IMR-90 (cell line): ENCODE measurements at regions not wholly inside any gene's neighbourhood (a gene's known extent, or its start where the extent isn't known, plus 50 kb on each side); places are given as distances from the start of the nearest gene placed in this dataset.

Experiments
- ATAC-seq: fragments of 200-7000 bp; cut with Tn5 transposase; 2 replicates; pipeline ENCODE4 v1.9.1; 2020; ENCODE audit warnings: low read depth, mild to moderate bottlenecking, moderate library complexity
- BruUV-seq: library from RNA; stranded (reverse); fragments of 400-500 nt; replicated peaks from 2 replicates; lab custom pipeline; 2021; lab: Mats Ljungman, UMichigan
- CTCF ChIA-PET: fragments of 300-600 bp; formaldehyde crosslinking; extraction: SDS; loops from one replicate; lab custom pipeline; 2021; ENCODE audit warnings: antibody characterized with exemption; lab: Yijun Ruan, JAX
- POLR2A ChIA-PET: fragments of 300-600 bp; sonication (Branson Sonifier 250); formaldehyde crosslinking; loops from one replicate; lab custom pipeline; 2022; ENCODE audit warnings: antibody characterized with exemption; ENCODE audit not compliant: unreplicated experiment; lab: Charles Lee
- DNase-seq: peaks from one replicate; pipeline ENCODE4 v3.0.0; 2013
- H2AFZ ChIP-seq: replicated peaks from 2 replicates; pipeline ENCODE3; 2013; ENCODE audit warnings: low read length, mild to moderate bottlenecking; ENCODE audit not compliant: poor library complexity
- H2AK5ac ChIP-seq: 2 replicates; pipeline ENCODE4 v1.6.1; 2013; ENCODE audit warnings: low read depth, low read length, inconsistent platforms
- H2AK9ac ChIP-seq: replicated peaks from 2 replicates; pipeline ENCODE3; 2013; ENCODE audit warnings: mild to moderate bottlenecking, low read depth, low read length, moderate library complexity; ENCODE audit not compliant: poor library complexity
- H2BK120ac ChIP-seq: 2 replicates; pipeline ENCODE4 v1.6.1; 2013; ENCODE audit warnings: low read depth, low read length, inconsistent platforms
- H2BK15ac ChIP-seq: 3 replicates; pipeline ENCODE4 v1.6.1; 2013; ENCODE audit warnings: low read depth, low read length, inconsistent platforms
- H2BK20ac ChIP-seq: 2 replicates; pipeline ENCODE4 v1.6.1; 2013; ENCODE audit warnings: low read depth, mild to moderate bottlenecking, inconsistent platforms, low read length, moderate library complexity
- H2BK5ac ChIP-seq: 2 replicates; pipeline ENCODE4 v1.6.1; 2013; ENCODE audit warnings: mild to moderate bottlenecking, low read depth, low read length, inconsistent platforms; ENCODE audit not compliant: poor library complexity, severe bottlenecking
- H3K14ac ChIP-seq: replicated peaks from 2 replicates; pipeline ENCODE4 v1.6.1; 2013; ENCODE audit warnings: low read depth, low read length, inconsistent platforms
- H3K18ac ChIP-seq: 2 replicates; pipeline ENCODE4 v1.6.1; 2013; ENCODE audit warnings: low read depth, low read length, control low read depth
- H3K23ac ChIP-seq: 2 replicates; pipeline ENCODE4 v1.6.1; 2013; ENCODE audit warnings: low read depth, low read length, inconsistent platforms
- H3K27ac ChIP-seq: 2 replicates; pipeline ENCODE4 v1.5.1; 2013; ENCODE audit warnings: mild to moderate bottlenecking, control low read depth, low read length; ENCODE audit not compliant: insufficient read depth
- H3K27me3 ChIP-seq: 2 replicates; pipeline ENCODE4 v1.6.1; 2013; ENCODE audit warnings: low read length; ENCODE audit not compliant: control insufficient read depth, insufficient read depth
- H3K36me3 ChIP-seq: 2 replicates; pipeline ENCODE4 v1.6.1; 2013; ENCODE audit warnings: low read length, mixed read lengths; ENCODE audit not compliant: control insufficient read depth, insufficient read depth
- H3K4ac ChIP-seq: 2 replicates; pipeline ENCODE4 v1.6.1; 2013; ENCODE audit warnings: low read depth, low read length, inconsistent platforms
- H3K4me1 ChIP-seq: 2 replicates; pipeline ENCODE4 v1.6.1; 2013; ENCODE audit warnings: low read length, mixed read lengths; ENCODE audit not compliant: control insufficient read depth, insufficient read depth
- H3K4me2 ChIP-seq: 2 replicates; pipeline ENCODE4 v1.6.1; 2013; ENCODE audit warnings: low read depth, mild to moderate bottlenecking, control low read depth, low read length, moderate library complexity
- H3K4me3 ChIP-seq: 2 replicates; pipeline ENCODE4 v1.5.1; 2013; ENCODE audit warnings: low read depth, mild to moderate bottlenecking, control low read depth, low read length, moderate library complexity; ENCODE audit not compliant: insufficient read depth
- H3K56ac ChIP-seq: 2 replicates; pipeline ENCODE4 v1.6.1; 2013; ENCODE audit warnings: low read length, inconsistent platforms; ENCODE audit not compliant: insufficient read depth; ENCODE audit errors: extremely low read depth
- H3K79me1 ChIP-seq, 2 experiments: 2 replicates each; pipeline ENCODE4 v1.6.1; 2013; ENCODE audit warnings: low read length in 2 of 2, inconsistent platforms in 1 of 2, low read depth in 1 of 2
- H3K9ac ChIP-seq: 2 replicates; pipeline ENCODE4 v1.6.1; 2013; ENCODE audit warnings: low read depth, low read length, control low read depth
- H3K9me1 ChIP-seq: 2 replicates; pipeline ENCODE4 v1.6.1; 2013; ENCODE audit warnings: low read length, inconsistent platforms; ENCODE audit not compliant: insufficient read depth
- H3K9me3 ChIP-seq: 2 replicates; pipeline ENCODE4 v1.6.1; 2013; ENCODE audit warnings: low read length; ENCODE audit not compliant: control insufficient read depth, insufficient read depth
- H4K20me1 ChIP-seq: 2 replicates; pipeline ENCODE4 v1.6.1; 2013; ENCODE audit warnings: low read length, inconsistent platforms; ENCODE audit not compliant: insufficient read depth
- H4K5ac ChIP-seq: 2 replicates; pipeline ENCODE4 v1.6.1; 2013; ENCODE audit warnings: mild to moderate bottlenecking, low read depth, low read length, control low read depth
- H4K8ac ChIP-seq, 2 experiments: 2 replicates each; pipeline ENCODE4 v1.6.1; 2013; ENCODE audit warnings: low read depth in 2 of 2, low read length in 2 of 2, control low read depth in 1 of 2, inconsistent platforms in 1 of 2
- H4K91ac ChIP-seq: 2 replicates; pipeline ENCODE4 v1.6.1; 2013; ENCODE audit warnings: low read depth, low read length, inconsistent platforms; ENCODE audit not compliant: insufficient read depth
- CEBPB ChIP-seq: IDR thresholded peaks from 2 replicates; pipeline ENCODE4 v1.6.1; 2012; ENCODE audit warnings: low read depth, low read length, improper control_type of control experiment
- CHD1 ChIP-seq: IDR thresholded peaks from 2 replicates; pipeline ENCODE4 v1.6.1; 2012; ENCODE audit warnings: low read depth, low read length, improper control_type of control experiment
- MAZ ChIP-seq: IDR thresholded peaks from 2 replicates; pipeline ENCODE4 v1.6.1; 2012; ENCODE audit warnings: low read depth, mild to moderate bottlenecking, low read length, improper control_type of control experiment, moderate library complexity, borderline replicate concordance
- WGBS, 2 experiments: methylation state at CpG; one replicate each; pipeline versions ENCODE4 v1.1.5 to v1.1.7; 2013; ENCODE audit warnings: missing lambda C conversion rate in 2 of 2; ENCODE audit not compliant: insufficient read length in 1 of 2; ENCODE audit errors: extremely low coverage in 2 of 2; 5-methylcytosine and 5-hydroxymethylcytosine counted together
- dilution Hi-C: fragments of 300-500 bp; cut with HindIII; formaldehyde crosslinking; loops from one replicate; pipeline ENCODE4 v1.14.3; 2018; ENCODE audit warnings: low sequenced_read_pairs; ENCODE audit not compliant: unreplicated experiment
- in situ Hi-C: fragments of 300-500 bp; cut with MboI; formaldehyde crosslinking; loops from 3 replicates; pipeline ENCODE4 v1.14.3; 2019; ENCODE audit warnings: low sequenced_read_pairs, inconsistent platforms, mixed read lengths
- intact Hi-C: fragments of 100-400 bp; cut with micrococcal nuclease; formaldehyde crosslinking; loops from 2 replicates; pipeline ENCODE4 v1.10.0; 2022

- no peak overlapping the region for H2AK5ac ChIP-seq
- no peak overlapping the region for H3K27ac ChIP-seq
- dilution Hi-C loops, result no loop called here
- ATAC-seq, result no peak
- ChIA-PET POLR2A (no interaction called here), CTCF (no interaction called here)
- in situ Hi-C loops, result no loop called here
- H3K4me2 ChIP-seq, result no peak overlapping the region
- TF ChIP-seq CHD1 (no peak), MAZ (no peak), CEBPB (no peak)
- H3K56ac ChIP-seq, result no peak overlapping the region
- H3K4me3 ChIP-seq, result no peak overlapping the region
- H3K4me1 ChIP-seq, result peaks cover 4% of the 10 kb centered on the region; the same call in 1 of the 2 replicates
- H4K5ac ChIP-seq, result no peak overlapping the region
- no CpG with 5 or more reads among the region's 7 CpGs for WGBS, 2 experiments
- no peak overlapping the region for H2BK5ac ChIP-seq
- intact Hi-C loops, result no loop called here
- H2BK120ac ChIP-seq, result no peak overlapping the region
- no peak for DNase-seq
- H3K18ac ChIP-seq, result no peak overlapping the region
- H2BK20ac ChIP-seq, result no peak overlapping the region
- no peak overlapping the region for H2AK9ac ChIP-seq
- H3K9ac ChIP-seq, result no peak overlapping the region
- H3K9me3 ChIP-seq, result no peaks in the 10 kb centered on the region
- no peaks in the 10 kb centered on the region for H3K79me1 ChIP-seq
- no peak overlapping the region for H2AFZ ChIP-seq
- no peak overlapping the region for H3K14ac ChIP-seq
- H3K27me3 ChIP-seq, result no peaks in the 10 kb centered on the region
- H4K91ac ChIP-seq, result no peak overlapping the region
- no peak overlapping the region; the same call in 2 of the 3 replicates for H2BK15ac ChIP-seq
- H3K4ac ChIP-seq, result no peak overlapping the region; the same call in 1 of the 2 replicates
- no TSS peak for BruUV-seq
- no peaks in the 10 kb centered on the region for H4K20me1 ChIP-seq
- H3K23ac ChIP-seq, result no peak overlapping the region
- no peaks in the 10 kb centered on the region for H3K36me3 ChIP-seq
- peaks cover 9% of the 10 kb centered on the region for H3K9me1 ChIP-seq
- H4K8ac ChIP-seq, result no peak overlapping the region
These were observed 334.1 kb upstream of the KLF6 start for GRCh38 chr10:4119107-4119506.
